WI38 (cell line): ENCODE measurements at regions not wholly inside any gene's neighbourhood (a gene's known extent, or its start where the extent isn't known, plus 50 kb on each side); places are given as distances from the start of the nearest gene placed in this dataset.
"Not testable (repeated sequence)": the region's sequence is repeated elsewhere in the genome, so short reads cannot be mapped to it uniquely, and the experiment has no call there.

Experiments used
- H3K4me3 ChIP-seq: 2 replicates; pipeline ENCODE4 v1.5.1; 2011; ENCODE audit warnings: low read depth, mild to moderate bottlenecking, control low read depth, low read length
- TF ChIP-seq, protein P1 (sequence below): IDR thresholded peaks from 2 replicates; pipeline ENCODE4 v1.5.1; 2012; ENCODE audit warnings: low read depth, mild to moderate bottlenecking, control low read depth, low read length

DNA sequence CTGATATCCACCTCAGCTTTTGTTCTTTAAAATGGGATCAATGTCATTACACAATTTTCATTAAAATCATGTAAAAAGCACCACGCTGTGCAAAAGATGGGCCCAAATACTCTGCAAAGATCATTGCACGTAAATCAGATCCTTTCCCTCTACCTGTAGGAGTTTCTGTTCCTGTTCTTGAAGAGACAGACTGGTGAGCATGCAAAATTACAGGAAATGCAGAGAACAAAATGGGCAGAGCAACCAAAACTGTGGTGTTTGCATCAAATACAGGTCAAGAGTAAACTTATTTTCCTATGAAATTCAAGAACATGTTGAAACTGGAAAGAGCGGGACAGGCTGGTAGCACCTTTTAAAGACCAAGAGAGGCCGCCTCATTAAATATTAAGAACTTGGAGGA lies 294.9 kb upstream of the ADGRL2 start:
- H3K4me3 ChIP-seq, result no peak overlapping the region
- TF ChIP-seq, protein P1, sequence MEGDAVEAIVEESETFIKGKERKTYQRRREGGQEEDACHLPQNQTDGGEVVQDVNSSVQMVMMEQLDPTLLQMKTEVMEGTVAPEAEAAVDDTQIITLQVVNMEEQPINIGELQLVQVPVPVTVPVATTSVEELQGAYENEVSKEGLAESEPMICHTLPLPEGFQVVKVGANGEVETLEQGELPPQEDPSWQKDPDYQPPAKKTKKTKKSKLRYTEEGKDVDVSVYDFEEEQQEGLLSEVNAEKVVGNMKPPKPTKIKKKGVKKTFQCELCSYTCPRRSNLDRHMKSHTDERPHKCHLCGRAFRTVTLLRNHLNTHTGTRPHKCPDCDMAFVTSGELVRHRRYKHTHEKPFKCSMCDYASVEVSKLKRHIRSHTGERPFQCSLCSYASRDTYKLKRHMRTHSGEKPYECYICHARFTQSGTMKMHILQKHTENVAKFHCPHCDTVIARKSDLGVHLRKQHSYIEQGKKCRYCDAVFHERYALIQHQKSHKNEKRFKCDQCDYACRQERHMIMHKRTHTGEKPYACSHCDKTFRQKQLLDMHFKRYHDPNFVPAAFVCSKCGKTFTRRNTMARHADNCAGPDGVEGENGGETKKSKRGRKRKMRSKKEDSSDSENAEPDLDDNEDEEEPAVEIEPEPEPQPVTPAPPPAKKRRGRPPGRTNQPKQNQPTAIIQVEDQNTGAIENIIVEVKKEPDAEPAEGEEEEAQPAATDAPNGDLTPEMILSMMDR, result no peak

DNA sequence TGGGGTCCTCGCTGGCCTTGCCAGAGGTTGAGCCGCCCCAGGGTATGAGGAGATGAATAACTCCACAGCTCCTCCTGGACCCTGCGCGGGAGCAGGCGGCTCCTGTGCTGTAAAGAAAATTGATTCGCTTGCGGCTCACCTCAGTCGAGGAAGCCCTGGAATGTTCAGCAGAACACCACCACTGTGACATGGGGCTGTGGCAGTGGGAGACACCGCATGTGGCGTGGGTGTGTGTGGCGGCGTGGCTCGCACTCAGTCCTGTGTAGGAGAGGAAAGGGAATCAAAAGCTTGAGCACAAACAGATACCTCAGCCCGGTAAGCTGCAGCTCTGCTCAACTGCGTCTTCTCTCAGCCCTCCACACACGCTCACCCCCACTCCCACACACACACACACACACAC lies 295.9 kb upstream of the ADGRL2 start:
- H3K4me3 ChIP-seq, result not testable (repeated sequence)

DNA sequence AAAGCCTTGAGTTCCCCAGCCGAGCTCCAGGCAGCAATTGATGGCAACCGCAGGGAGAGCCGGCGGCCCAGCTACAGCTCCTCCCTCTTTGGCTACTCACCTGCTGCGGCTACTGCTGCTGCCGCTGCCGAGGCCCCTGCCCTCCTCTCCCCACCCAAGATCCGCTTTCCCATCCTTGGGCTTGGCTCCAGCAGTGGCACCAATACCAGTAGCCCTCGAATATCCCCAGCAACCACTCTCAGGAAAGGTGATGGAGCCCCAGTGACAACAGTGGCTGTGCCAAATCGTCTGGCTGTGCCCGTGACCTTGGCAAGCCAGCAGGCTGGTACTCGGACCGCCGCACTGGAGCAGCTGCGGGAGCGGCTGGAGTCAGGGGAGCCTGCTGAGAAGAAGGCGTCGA lies 298.0 kb upstream of the ADGRL2 start:
- not testable (repeated sequence) for H3K4me3 ChIP-seq

DNA sequence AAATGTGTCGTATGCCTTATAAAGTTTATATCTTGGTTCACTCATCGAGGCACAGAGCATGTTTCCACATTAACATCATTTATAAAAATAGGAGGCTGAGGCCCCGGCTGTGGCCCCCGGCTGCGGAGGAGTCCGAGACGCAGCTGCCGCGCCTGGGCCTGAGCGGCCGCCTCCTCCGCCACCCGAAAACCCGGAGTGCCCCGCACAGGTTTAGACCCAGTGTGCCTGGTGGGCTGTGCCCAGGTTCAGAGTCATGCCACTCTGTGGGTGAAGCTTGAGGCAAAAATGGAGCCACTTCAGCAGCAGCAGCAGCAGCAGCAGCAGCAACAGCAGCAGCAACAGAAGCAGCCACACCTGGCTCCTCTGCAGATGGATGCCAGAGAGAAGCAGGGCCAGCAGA lies 299.2 kb upstream of the ADGRL2 start:
- H3K4me3 ChIP-seq, result not testable (repeated sequence)

DNA sequence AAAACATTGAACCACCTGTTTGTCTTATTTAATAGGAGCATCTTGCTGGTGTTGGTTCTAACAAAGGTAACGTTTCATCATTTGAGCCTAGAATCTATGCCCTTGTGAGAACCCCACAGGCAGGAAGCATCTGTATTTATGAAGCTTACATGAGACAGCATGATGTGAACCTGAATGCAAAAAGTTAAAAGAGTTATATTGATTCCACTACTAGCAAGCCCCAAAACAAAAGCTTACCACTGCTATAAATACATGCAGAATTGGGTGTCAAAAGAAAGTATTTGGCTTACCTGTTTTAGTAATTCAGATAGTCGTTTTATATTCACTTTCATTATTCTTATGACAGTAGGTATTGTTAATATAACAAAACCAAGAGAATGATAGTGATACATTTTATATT lies 301.2 kb upstream of the ADGRL2 start:
- TF ChIP-seq, protein P1, result no peak

DNA sequence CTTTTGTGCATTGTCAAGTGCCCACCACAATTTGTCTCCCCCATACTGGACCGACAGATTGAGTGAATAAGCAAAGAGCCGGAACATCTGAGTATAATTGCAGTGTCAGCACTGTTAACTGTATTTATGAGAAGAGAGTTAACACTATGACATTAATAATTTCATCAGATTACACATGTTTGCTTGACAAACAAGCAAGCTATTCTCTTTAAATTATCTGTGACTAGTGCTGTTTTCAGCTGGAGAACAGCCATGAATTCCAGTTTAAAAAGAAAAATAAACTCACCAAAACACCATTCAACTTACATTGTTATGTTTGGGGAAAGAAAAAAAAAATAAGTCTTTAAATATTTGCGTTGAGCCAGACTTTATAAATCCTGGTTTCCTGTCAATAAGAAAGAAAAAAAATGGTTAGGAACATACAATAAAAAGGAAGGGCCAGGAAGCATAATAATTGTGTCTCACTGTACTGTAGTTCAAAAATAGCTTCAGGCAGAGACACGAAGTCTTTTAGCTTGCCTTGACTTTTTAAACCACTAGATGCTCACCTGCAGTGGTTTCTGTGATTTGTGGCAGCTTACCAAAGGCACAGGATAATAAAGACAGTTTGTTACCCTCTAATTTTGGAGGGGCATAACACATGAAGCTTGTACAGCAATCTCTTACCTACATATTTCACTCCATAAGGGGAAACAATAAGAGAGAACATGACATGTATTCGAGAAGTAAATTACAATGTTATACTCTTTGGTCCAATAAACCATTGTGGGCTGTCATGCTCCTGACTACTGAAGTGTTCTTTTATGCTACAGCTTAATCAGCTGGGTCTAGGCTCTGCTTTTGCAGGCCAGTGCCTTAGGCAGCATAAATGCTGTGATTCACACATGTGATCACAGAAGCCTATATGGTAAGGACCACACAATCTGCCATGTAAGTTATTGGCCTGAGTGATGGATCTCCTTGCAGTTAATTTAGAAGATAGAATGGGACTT lies 302.0 kb upstream of the ADGRL2 start:
- H3K4me3 ChIP-seq, result no peak overlapping the region

More for the DNA sequence above, 301.2 kb upstream of the ADGRL2 start:
- H3K4me3 ChIP-seq, result no peak overlapping the region

DNA sequence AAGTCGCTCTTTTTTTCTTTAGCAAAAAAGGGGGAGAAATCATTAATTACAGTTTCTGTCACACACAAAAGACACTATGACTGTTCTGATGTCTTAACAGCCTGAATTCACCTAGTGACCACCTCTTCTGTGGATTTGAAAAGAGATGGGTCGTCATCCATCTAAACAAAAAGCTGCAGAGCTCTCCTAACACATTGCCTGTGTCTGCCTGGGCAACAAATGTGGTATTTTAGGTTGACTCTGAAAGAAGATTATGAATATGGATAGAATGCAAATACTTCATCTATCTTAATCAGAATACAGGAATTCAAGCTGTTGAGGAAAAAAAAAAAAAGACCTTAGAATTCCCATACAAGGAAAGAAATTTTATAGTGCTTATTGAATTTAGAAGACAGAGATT lies 304.4 kb upstream of the ADGRL2 start:
- H3K4me3 ChIP-seq, result no peak overlapping the region
- TF ChIP-seq, protein P1, result no peak

More for the DNA sequence above, 302.0 kb upstream of the ADGRL2 start:
- TF ChIP-seq, protein P1, result no peak

DNA sequence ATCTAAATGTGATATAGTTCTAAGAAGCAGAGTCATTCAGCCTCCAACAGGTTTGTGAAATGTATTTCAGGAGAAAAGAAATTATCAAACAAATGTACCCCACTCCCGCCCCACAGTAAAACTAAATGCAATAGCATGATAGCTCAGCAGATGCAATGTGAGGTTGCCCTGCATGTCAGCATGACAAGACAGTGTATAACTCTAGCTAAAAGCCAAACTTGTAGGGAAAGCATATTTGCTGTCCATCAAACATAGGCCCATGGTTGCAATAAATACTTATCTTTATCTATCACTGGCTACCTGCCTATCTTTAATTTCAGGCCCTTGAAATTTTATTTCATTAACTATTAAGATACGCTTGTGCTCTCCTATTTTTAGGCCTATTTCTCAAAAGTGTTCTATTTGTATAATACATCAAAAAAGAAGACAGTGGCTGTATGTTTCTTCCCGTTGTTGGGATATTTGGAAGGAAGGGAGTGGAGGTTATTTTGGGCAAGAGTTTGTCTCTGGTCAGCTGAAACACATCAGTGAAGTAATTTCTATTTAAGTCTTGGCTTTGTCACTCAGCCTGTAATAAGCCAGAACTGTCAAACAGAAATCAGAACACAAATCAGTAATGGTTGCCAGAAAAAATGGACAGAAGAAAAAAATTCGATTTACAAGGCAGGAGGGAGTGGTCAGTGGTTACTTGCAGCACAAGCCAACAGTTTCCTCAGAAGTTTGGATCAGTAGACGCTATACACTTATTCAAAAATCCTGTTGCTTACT lies 307.4 kb upstream of the ADGRL2 start:
- TF ChIP-seq, protein P1, result no peak
- H3K4me3 ChIP-seq, result no peak overlapping the region
